Activated CD8-positive, alpha-beta memory T cell treated with anti-CD3 and anti-CD28 coated beads, Interleukin-2, amount 50 U/mL, for 24 hours (primary cell): ENCODE measurements at regions not wholly inside any gene's neighbourhood (a gene's known extent, or its start where the extent isn't known, plus 50 kb on each side); places are given as distances from the start of the nearest gene placed in this dataset.

Experiments used
- DNase-seq: peaks from one replicate; pipeline ENCODE4 v3.0.0-alpha.2; 2020; ENCODE audit errors: extremely low read depth

DNA sequence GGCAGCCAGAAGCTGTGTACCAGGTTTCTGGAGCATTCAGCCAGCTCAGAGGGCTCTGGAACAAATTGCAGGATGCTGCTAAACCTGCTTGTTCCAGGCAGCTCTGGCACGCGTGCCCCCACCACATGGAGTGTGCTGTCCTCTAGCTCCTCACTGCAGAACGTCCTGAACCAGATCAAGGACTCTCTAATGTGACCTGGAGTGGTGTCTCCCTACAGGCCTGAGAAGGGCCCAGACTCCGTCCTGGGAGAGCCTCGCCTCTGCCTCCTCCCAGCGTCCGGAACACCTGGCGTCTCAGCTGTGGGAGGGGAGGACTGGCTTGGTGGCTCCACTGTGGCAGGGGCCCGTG lies 115.6 kb upstream of the GPC1 start:
- no peak for DNase-seq

DNA sequence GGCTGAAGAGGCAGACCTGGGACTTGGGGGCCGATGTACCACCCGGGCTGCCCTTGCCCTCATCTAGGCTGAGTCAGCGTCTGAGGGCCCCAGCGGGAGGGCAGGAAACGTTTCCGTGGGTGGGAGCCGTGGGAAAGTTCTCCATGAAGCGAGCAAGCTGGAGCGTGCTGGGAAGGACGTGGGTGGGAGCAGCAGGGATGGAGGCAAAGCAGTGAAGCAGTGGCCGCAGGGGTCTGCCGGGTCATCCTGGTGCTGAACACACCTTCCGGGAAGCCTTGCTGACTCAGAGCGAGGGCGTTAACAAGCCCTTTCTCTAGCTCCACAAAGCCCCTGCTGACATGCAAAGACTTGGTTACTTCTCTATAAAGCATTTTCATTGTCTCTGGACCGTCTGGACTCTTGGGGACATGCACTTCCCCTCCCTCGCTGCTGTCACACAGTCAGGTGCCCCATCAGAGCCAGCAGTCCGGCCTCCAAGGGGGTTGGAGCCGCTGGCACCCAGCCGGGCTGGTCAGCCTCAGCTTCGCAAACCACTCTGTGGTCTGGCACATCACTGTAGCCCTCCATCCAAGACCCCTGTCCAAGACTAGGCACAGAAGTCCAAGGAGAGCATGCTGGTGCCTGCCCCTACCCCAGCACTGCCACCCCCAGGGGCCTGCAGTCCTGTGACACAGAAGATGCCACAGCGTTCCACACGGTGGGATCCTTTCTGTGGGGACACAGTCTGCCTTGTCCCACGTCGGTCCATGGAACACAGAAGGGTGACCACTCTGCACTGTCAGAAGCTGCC lies 115.1 kb upstream of the GPC1 start:
- no peak for DNase-seq

DNA sequence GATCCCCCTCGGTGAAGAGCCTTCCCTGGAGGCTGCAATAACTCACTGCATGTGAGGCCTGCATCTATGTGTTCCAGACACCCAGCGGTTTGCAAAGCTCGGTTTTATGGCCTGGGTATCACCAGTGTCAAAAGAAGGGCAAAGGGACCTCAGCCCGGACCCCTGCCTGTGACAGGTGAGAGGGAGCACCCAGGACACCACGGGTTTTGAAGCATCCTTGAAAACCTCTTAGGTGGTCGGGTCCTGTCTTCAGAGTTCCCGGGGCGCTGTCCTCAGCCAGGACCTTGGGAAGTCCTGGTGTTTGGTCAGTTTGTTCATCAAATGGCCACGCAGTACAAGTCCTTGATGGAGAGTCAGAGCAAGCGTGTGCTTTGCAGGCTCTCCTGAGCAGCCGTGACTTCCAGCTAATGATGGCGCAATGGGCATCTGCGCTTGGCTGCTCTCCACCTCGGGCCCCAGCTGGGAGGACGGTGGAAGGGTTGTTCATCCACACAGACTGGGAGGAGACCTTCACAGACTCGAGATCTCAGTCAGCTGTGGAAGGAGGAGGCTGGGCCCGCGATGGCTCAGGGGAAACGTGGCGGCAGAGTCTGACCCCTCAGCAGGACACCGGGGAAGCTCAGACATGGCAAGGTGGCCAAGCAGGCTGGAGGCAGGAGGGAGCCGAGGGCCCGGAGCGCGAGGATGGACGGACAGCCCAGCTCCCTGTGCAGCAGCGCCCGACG lies 113.1 kb upstream of the GPC1 start:
- DNase-seq = no peak

DNA sequence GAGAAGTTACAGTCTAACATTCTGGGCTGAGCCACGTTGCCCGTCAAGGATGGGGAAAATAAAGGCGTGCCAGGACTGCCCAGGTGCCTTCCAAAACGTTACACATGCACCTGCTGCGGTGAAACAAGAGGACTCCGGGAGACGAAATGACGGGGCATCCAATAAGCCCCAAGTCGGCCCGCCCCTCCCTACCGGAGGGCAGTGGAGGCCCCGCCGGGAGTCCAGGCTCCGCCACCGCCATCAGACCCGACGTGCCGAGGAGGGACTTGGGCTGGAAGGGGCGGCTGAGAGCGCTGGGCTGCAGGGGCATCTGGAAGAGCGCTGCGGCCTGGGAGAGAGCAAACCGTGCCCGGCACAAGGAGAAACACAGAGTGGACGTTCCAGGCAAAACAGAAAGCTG lies 112.5 kb upstream of the GPC1 start:
- no peak for DNase-seq

DNA sequence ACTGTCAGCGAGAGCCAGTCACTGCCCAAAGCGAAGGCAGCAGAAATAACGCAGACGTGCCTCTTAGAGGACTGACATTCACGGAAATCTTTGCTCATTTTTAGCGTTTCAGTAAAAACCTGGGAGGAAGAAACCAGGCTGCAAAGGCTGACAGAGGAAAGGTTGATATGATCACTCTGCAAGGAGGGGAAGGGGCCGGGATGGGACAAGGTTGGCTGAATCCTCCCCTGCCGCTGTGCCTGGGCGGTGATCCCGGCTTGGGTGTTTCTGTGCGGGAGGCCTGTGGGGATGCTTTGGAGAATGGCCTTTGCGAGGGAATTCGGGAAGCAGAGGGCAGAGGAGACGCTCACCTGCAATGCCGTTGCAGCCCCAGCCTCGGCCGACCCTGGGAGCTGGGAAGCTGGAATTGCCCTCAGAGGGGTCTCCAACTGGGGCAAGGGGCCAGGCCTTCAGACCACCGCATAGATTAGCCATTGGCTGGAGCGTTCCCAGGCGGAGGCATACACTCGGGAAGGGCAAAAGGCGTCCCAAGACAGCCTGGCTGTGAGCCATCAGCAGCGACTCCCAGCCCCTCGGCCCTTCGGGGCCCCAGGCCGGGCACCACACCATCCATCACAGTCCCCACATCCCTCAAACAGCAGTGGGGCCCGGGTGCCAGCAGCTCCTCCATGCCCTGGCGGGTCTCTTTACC lies 111.7 kb upstream of the GPC1 start:
- DNase-seq = no peak

DNA sequence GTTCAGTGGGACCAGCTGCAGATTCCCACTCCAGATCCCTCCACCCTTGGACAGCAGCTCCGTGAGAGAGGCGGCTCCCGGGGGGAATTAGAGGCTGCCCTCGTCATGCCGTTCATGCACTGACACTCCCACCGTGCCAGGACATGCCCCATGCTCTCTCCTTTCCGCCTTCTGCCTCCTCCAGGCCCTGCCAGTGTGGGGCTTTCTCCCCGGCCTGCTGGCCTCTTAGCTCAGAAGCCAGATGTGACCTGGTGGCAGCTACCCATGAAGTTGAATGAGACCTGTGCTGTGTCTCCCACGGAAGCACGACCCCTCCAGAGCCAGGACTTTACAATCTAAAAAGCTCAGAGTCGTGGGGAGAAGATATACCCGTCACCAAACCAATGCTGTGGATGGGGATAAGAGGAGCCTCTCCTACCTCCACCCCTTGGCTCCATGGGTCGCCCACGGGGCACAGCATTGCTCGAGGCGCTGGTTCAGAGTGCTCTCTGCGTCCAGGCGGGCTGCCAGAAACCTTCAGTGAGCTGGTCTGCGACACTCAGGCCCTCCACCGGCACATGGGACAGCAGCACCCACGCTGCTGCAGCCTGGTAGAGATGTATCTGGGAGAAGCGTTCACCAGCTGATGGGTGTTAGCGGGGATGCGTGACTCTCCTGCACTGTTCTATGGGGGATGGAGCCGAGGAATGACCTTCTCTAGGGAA lies 111.0 kb upstream of the GPC1 start:
- no peak for DNase-seq

DNA sequence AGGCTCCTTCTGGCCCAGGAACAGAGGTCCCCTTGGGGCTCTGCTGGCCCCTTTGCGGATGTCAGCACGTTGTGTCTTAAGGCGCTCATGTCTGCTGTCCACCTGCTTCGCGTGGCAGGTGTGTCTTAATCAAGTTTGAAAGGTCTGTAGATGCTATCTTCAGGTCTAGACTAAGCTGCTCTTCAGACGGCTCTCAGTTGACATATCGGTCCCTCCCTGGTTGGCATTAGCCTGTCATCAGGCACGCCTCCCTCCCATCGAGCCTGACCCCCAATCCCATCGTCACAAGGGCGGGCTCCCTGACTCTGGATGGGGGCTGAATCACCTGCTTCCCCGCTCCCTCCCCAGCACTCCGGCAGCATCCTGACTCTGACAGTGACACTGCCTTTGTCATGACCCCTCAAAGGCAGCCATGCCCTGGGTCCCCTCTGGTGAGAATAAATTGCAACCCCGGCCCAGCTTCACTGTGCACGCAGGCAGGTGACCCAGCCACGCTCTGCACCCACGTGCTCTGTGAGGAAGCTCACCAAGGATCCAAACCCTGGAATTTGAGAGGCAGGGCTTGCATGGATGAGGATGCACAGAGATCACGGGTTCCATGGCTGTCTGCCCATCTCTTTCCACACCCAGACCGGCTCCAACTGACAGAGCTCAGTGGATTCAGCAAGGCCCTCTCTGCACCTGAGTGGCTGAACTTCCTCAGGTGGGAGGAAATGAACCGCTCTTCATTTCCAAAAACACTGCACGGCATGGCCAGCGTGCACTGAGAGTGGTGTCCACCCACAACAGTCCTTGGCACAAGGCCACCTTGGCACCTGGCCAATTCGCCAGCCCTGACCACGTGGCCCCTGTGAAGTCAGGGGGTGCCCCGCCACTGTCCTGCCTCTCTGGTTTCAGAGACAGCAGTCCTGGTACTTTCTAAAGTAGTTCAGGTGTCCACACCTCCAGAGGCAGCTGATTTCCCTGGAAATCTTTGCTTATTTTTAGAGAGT lies 110.2 kb upstream of the GPC1 start:
- DNase-seq = no peak

DNA sequence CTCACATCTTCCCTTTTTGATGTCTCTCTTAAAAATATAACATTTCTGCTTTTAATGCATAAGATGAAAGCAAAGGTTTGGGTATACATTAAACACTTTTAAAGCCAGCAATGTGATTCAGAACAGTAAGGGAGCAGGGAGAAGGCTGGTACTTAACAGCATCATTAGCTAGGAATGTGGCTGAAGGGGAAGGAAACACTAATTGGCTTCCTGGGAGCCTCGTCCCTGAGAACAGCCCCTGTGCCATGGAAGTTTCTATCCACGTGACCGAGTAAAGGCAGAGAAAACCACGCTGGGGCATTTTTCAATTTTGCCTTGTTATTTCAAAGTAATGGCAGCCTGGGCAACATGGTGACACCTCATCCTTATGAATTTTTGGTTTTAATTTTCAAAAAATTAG lies 109.2 kb upstream of the GPC1 start:
- no peak for DNase-seq

DNA sequence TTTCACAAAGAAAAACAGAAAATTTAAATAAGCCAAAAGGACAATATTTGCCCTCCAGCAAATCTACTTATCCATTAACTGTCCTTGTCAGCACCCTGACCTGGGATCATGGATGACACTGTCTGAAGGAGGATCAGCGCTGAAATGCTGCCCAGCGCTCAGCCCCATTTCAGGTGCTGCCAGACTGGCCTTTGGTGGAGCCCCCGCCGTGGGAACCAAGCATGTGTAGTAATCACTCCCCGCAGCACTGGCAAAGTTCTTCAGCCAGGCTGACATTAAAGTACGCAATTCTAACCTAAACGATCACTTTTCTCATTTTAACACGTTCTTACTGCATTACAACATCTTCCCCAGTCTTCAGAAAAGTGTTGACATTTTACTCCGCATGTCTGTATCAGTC lies 108.6 kb upstream of the GPC1 start:
- no peak for DNase-seq

DNA sequence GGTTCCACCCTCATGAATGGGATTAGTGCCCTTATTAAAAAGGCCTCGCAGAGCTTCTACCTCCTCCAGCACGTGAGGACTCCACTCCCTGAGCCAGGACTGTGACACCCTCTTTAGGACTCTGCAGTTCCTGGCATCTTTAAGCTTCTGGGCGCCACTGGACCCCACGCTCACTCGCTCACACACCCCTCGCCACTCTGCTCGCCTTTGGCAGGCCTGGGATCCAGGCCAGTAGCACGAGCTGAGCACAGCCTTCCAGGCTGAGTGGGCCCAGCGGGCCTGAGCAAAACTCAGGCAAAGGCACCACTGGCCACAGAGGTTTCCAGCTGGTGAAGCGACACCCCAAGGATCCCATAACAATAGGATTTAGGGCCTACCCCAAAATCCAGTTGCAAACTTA lies 107.9 kb upstream of the GPC1 start:
- DNase-seq = no peak

DNA sequence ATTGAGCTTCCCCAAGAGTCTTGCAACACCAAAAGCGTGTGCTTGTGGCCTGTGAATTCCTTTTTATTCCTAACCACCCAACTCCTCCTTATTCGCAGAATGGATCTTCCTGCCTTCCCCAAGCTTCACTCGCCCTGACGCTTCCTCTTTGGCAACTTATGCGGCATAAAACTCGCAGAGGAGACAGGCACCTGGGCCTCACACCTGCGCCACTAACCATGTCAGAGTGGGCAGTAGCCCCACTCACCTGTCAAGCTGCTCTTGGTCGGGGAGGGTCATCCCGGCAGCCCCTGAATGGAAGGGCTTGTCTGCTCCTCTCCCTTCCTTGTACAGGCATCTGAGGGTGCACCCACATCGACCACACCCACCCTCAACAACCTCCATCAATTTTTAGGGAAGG lies 106.9 kb upstream of the GPC1 start:
- no peak for DNase-seq

DNA sequence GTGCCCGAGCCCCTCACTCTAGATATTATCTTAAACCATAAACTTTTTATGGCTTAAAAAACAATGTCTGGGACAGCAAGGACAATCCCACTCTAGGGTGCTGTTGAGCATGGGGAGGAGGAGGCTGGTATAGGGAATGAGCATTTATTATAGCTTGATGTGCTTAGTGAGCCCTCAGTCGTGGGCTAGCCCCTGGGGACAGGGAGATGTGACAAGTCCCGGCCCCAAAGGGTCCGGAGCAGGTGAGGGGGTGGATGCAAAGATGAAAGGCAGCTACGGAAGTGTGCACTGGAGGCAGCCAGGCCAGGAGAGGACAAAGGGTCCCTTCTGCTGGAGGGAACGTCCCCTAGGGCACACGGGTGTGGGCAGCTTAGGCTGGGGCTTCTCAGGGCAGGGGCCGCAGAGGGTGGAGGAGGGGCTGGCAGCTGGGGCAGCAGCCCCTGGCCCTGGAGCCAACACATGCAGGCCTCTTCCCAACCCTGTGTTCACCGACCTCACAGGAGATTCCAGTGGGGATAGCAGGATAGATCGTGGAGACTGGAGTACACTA lies 106.3 kb upstream of the GPC1 start:
- DNase-seq = no peak

DNA sequence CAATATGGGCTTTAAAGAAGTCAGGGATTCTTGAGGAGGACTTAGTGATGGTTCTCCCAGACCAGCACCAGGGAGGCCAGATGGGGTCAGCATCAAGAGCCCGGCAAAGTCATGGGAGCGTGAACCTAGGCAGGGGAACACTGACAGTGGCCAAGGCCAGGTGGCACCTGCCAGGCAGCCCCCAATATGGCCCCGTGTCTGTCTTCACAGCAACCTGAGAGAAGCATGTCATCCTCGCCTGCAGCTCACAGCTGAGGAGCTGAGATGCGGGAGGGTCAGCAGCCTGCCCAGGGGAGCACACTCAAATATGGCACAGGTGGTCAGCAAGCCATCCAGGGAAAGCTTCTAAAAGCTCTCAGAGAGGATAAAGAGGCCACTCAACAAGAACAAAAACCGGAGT lies 105.7 kb upstream of the GPC1 start:
- no peak for DNase-seq

DNA sequence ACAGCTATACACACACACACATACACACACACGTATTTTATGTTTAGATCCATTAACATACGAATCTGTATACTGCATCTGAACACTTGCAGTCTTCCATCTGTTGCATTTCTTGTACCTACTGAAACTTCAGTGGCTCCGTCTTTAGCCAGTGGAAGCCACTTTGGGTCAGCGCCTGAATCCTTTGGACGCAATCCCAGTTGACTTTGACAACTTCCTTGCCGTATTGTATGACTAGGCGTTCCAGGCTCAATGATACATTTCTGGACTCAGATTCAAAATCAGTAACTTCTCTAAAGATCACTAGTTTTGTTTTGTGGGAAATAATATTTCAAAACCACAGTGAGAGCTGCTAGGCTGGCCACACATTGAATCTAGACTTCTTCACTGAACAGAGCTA lies 101.5 kb upstream of the GPC1 start:
- DNase-seq = no peak

DNA sequence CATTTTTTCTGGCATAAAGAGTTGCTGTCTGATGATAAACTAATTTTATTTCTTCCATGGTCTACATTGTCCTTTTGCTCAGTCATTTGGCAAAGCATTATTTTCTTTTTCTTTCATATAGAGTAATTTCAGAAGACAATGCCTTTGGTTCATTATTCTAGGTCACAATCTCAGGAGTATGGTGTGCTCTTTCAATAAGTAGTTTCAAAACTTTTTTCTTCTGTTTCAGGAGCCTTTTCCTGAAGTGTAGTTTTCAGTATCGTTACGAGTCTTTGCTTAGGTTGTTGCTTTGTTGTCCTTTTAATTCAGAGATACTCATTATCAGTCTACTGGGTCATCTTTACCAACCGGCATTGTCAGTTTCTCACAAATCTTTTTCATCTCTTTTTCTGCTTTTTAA lies 100.4 kb upstream of the GPC1 start:
- DNase-seq = no peak

DNA sequence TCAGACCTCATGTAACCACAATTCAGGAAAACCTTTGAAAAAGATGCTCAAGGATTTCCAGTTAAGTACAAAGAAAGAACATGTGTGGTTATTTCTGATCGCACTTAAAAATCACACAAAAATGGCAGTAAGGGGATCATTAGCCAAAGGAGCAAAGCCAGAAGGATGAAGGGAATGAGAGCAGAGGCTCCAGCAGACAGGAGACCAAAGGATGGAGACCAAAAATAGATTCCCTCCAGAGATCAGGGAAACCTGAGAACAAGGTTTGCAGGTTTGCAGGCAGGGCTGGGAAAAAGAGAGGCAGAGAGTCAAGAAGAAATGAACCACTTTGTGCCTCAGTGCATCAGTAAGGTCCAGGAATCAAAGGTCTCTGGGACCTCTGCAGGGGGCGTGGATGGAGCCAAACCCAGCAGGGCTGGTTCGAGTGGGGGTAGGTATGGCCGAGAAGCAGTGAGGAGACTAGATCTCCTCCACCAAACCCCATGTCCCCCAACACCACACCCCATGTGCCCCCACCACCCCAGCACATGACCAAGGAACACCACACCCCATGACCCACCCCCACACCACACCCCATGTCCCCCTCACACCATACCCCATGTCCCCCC lies 98.5 kb upstream of the GPC1 start:
- no peak for DNase-seq

DNA sequence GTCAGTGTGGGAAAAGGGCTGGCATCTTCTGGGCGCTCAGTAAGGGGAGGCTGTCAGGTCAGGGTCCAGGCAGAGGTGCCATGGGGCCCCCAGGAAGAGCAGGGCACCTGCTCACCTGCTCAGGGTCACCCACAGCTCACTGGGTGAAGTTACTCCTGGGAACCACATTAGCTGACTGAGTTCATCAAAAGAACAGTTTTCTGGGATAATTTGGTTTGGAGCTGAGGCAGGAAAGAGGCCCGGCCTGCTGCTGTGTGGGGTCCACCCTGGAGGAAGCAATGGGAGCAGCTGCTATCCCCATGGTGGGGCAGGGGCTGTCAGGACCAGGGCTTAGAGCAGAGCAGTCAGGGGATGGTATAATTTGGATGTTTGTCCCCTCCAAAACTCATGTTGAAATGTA lies 97.2 kb upstream of the GPC1 start:
- no peak for DNase-seq

DNA sequence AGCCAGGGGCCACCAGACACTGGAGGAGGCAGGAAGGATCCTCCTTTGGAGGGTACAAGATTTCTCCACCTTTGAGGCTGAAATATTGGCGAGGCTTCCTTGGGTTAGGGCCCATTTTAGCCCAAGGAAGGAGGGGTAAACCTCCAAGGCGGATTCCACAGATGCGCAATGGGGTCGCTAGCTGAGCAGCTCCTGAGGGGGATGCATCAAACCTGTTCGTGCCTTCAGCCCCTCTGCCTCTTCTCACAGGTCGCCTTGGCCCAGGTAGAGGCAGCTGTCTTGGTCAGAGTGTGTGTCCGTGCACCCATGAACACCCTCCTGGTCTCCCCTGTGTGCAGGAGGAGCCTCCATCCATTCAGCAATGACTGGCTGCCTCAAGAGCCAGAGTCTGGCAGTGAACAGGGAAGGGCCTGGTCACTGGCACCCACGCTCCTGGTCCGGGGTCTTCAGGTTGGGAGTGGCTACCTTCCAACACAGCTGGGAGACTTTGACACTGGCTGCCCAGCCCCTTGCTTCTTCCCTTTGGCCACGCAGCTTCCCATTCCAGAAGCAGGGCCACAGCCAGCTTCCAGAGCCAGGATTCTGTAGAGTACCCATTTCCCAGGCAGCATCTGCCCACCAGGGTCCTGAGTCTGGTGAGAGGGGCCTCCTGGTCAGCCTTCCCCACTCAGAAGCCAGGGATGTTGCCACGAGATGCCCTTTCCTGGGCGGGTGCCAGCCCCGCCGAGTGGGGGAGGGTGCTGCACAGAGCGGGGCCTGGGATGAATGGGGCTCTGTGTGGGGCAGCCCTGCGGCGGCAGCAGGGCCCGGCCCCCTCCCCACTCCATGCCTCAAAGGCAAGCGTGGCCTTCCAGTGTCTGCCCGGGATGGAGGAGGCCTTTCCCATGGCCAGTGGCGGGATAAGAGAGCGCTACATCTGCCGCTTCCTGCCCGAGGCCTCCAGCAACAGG lies 95.8 kb upstream of the GPC1 start:
- no peak for DNase-seq

DNA sequence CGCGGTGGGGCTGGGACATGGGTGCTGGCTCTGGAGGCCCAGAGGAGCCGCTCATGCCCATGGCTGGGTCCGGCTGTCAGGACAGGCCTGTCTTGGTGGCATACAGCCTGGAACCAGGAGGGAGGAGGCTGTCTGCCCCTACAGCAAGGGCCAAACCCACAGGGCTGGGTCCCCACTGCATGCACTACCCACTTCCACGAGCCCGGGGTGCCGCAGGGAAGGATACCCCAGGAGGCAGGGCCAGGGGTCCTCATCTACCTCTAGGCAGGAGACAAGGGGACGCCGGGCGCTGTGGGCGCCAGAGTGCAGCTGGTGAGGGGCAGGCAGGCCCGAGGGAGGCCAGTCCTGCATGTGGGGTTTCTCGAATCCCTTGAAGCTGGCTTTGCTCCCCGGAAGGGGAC lies 95.1 kb upstream of the GPC1 start:
- DNase-seq = no peak
